Trophoblast cell (in vitro differentiated cells and primary cell): ENCODE measurements at regions not wholly inside any gene's neighbourhood (a gene's known extent, or its start where the extent isn't known, plus 50 kb on each side); places are given as distances from the start of the nearest gene placed in this dataset.
A peak's percentile ranks its signal among the peaks of the same experiment; 100 is the strongest.

Source experiments
- DNase-seq, 2 donors: peaks; one replicate each; pipeline ENCODE4 v3.0.0-alpha.2; 2016
- H2AFZ ChIP-seq: 2 replicates; pipeline ENCODE4 v1.6.1; 2013; ENCODE audit warnings: low read length, moderate library complexity, mild to moderate bottlenecking; ENCODE audit not compliant: insufficient read depth, poor library complexity
- H2AK5ac ChIP-seq: 2 replicates; pipeline ENCODE4 v1.6.1; 2013; ENCODE audit warnings: mild to moderate bottlenecking, low read length
- H2BK120ac ChIP-seq: 2 replicates; pipeline ENCODE4 v1.6.1; 2013; ENCODE audit warnings: low read length, mild to moderate bottlenecking, moderate library complexity; ENCODE audit not compliant: insufficient read depth, poor library complexity
- H2BK12ac ChIP-seq: 2 replicates; pipeline ENCODE4 v1.6.1; 2013; ENCODE audit warnings: mild to moderate bottlenecking, low read length, moderate library complexity
- H2BK5ac ChIP-seq: 2 replicates; pipeline ENCODE4 v1.6.1; 2013; ENCODE audit warnings: low read length, low read depth, moderate library complexity, mild to moderate bottlenecking; ENCODE audit not compliant: poor library complexity
- H3K14ac ChIP-seq: 2 replicates; pipeline ENCODE4 v1.6.1; 2013; ENCODE audit warnings: mild to moderate bottlenecking, low read length
- H3K18ac ChIP-seq: 2 replicates; pipeline ENCODE4 v1.6.1; 2013; ENCODE audit warnings: mild to moderate bottlenecking, low read length
- H3K23ac ChIP-seq: 2 replicates; pipeline ENCODE4 v1.6.1; 2013; ENCODE audit warnings: low read length
- H3K27ac ChIP-seq: 2 replicates; pipeline ENCODE4 v1.5.1; 2013; ENCODE audit warnings: low read depth, mild to moderate bottlenecking, inconsistent platforms, low read length, moderate library complexity
- H3K27me3 ChIP-seq: 2 replicates; pipeline ENCODE4 v1.6.1; 2013; ENCODE audit warnings: inconsistent platforms, mild to moderate bottlenecking, low read length, moderate library complexity; ENCODE audit not compliant: insufficient read depth
- H3K36me3 ChIP-seq, 2 experiments: 1 replicate in 1 of 2; 2 replicates in 1 of 2; pipeline ENCODE4 v1.6.1; 2013; ENCODE audit warnings: low read length in 2 of 2, mild to moderate bottlenecking in 2 of 2, moderate library complexity in 1 of 2; ENCODE audit not compliant: insufficient read depth in 2 of 2, control insufficient read depth in 1 of 2
- H3K4ac ChIP-seq: 2 replicates; pipeline ENCODE4 v1.6.1; 2013; ENCODE audit warnings: low read depth, mild to moderate bottlenecking, low read length, moderate library complexity
- H3K4me1 ChIP-seq, 2 experiments: 1 replicate in 1 of 2; 2 replicates in 1 of 2; pipeline ENCODE4 v1.6.1; 2013; ENCODE audit warnings: low read length in 2 of 2, mild to moderate bottlenecking in 2 of 2, moderate library complexity in 1 of 2; ENCODE audit not compliant: insufficient read depth in 2 of 2, control insufficient read depth in 1 of 2
- H3K4me2 ChIP-seq: 2 replicates; pipeline ENCODE4 v1.6.1; 2013; ENCODE audit warnings: inconsistent platforms, mild to moderate bottlenecking, low read length, moderate library complexity
- H3K4me3 ChIP-seq: 2 replicates; pipeline ENCODE4 v1.5.1; 2013; ENCODE audit warnings: mild to moderate bottlenecking, low read depth, low read length, inconsistent platforms
- H3K79me1 ChIP-seq: one replicate; pipeline ENCODE4 v1.6.1; 2013; ENCODE audit warnings: low read length
- H3K79me2 ChIP-seq: 2 replicates; pipeline ENCODE4 v1.6.1; 2013; ENCODE audit warnings: low read length, mild to moderate bottlenecking; ENCODE audit not compliant: control insufficient read depth, insufficient read depth, poor library complexity
- H3K9ac ChIP-seq: 2 replicates; pipeline ENCODE4 v1.6.1; 2013; ENCODE audit warnings: mild to moderate bottlenecking, low read length
- H3K9me3 ChIP-seq: 2 replicates; pipeline ENCODE4 v1.6.1; 2013; ENCODE audit warnings: low read depth, mild to moderate bottlenecking, control low read depth, inconsistent platforms, low read length; ENCODE audit not compliant: insufficient read depth
- H4K12ac ChIP-seq: 2 replicates; pipeline ENCODE4 v1.6.1; 2013; ENCODE audit warnings: low read depth, mild to moderate bottlenecking, low read length, moderate library complexity
- H4K8ac ChIP-seq: 2 replicates; pipeline ENCODE4 v1.6.1; 2013; ENCODE audit warnings: low read depth, mild to moderate bottlenecking, low read length, moderate library complexity
- H4K91ac ChIP-seq: one replicate; pipeline ENCODE4 v1.6.1; 2013; ENCODE audit warnings: low read depth, mild to moderate bottlenecking, low read length, moderate library complexity
- WGBS: extraction: QIAGEN DNeasy Blood & Tissue Kit; methylation state at CpG from one replicate; pipeline ENCODE4 v1.1.7; 2013; ENCODE audit warnings: missing lambda C conversion rate; ENCODE audit not compliant: insufficient read length, insufficient coverage; ENCODE audit errors: extremely low coverage; 5-methylcytosine and 5-hydroxymethylcytosine counted together

GRCh38 chr3:162555761-162556160 is 1059.2 kb downstream of the OTOL1 start:
- DNase-seq = no peak
- no peaks in the 10 kb centered on the region for H3K27me3 ChIP-seq
- no peak overlapping the region for H2BK120ac ChIP-seq
- no peak overlapping the region for H3K4ac ChIP-seq
- no peak overlapping the region for H3K23ac ChIP-seq
- no peak overlapping the region for H3K4me2 ChIP-seq
- no peak overlapping the region for H4K91ac ChIP-seq
- no CpG with 5 or more reads among the region's 3 CpGs for WGBS
- no peak overlapping the region for H2BK12ac ChIP-seq
- no peak overlapping the region for H3K9ac ChIP-seq
- H3K79me2 ChIP-seq = no peaks in the 10 kb centered on the region
- H2AK5ac ChIP-seq = no peak overlapping the region
- no peak overlapping the region for H3K27ac ChIP-seq
- H3K14ac ChIP-seq = no peak overlapping the region
- H3K4me3 ChIP-seq = no peak overlapping the region
- H4K12ac ChIP-seq = no peak overlapping the region
- H2BK5ac ChIP-seq = no peak overlapping the region
- no peak overlapping the region for H2AFZ ChIP-seq
- no peak overlapping the region for H3K18ac ChIP-seq
- no peaks in the 10 kb centered on the region for H3K79me1 ChIP-seq
- no peak overlapping the region for H4K8ac ChIP-seq
- no peaks in the 10 kb centered on the region for H3K4me1 ChIP-seq
- H3K9me3 ChIP-seq = no peaks in the 10 kb centered on the region
- H3K36me3 ChIP-seq = no peaks in the 10 kb centered on the region

DNA sequence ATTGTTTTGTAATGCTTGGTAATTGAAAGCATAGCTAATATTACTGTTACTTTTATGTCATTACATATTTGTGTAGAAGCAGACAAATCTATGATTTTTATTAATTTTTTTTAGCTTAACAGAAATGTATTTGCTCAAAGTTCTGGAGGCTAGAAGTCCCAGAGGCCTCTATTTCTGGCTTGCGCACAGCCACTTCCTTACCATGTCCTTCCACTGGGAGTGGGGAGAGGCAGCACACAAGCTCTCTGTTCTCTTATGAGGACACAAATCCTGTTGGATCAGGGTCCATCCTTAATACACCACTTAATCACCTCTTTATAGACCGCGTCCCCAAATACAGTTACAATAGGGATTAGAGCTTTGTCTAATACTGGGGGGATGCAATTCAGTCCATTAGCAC is 1061.4 kb downstream of the OTOL1 start:
- Histone ChIP-seq H3K18ac (no peak overlapping the region), H3K9me3 (no peaks in the 10 kb centered on the region), H3K36me3 (no peaks in the 10 kb centered on the region), H2AFZ (no peak overlapping the region), H3K4me1 (no peaks in the 10 kb centered on the region), H3K27ac (no peak overlapping the region), H3K4me3 (no peak overlapping the region), H3K23ac (no peak overlapping the region), H4K8ac (no peak overlapping the region), H4K12ac (no peak overlapping the region), H3K4ac (no peak overlapping the region), H3K27me3 (no peaks in the 10 kb centered on the region), H2AK5ac (no peak overlapping the region), H3K79me1 (no peaks in the 10 kb centered on the region), H4K91ac (no peak overlapping the region), H3K14ac (no peak overlapping the region), H3K79me2 (no peaks in the 10 kb centered on the region), H2BK120ac (no peak overlapping the region), H3K4me2 (no peak overlapping the region), H3K9ac (peak overlapping the region; percentile 61), H2BK12ac (no peak overlapping the region), H2BK5ac (no peak overlapping the region)
- WGBS = no CpG with 5 or more reads among the region's 3 CpGs
- DNase-seq = no peak

- H4K91ac ChIP-seq = no peak overlapping the region
- no peak overlapping the region for H3K14ac ChIP-seq
- no peak overlapping the region for H2BK5ac ChIP-seq
- H3K9me3 ChIP-seq = no peaks in the 10 kb centered on the region
- H4K8ac ChIP-seq = no peak overlapping the region
- H3K23ac ChIP-seq = no peak overlapping the region
- no peak overlapping the region for H2AK5ac ChIP-seq
- no peaks in the 10 kb centered on the region for H3K79me2 ChIP-seq
- H2AFZ ChIP-seq = no peak overlapping the region
- no peak overlapping the region for H2BK120ac ChIP-seq
- H3K79me1 ChIP-seq = no peaks in the 10 kb centered on the region
- no peak overlapping the region for H3K4me2 ChIP-seq
- no peak overlapping the region for H3K27ac ChIP-seq
- whole genome bisulfite sequencing = no CpG with 5 or more reads among the region's 2 CpGs
- no peak overlapping the region for H3K9ac ChIP-seq
- H3K4me1 ChIP-seq = no peaks in the 10 kb centered on the region
- no peak overlapping the region for H2BK12ac ChIP-seq
- H3K18ac ChIP-seq = no peak overlapping the region
- no peak overlapping the region for H3K4me3 ChIP-seq
- DNase-seq = no peak
- H3K4ac ChIP-seq = no peak overlapping the region
- H3K27me3 ChIP-seq = no peaks in the 10 kb centered on the region
- H4K12ac ChIP-seq = no peak overlapping the region
- no peaks in the 10 kb centered on the region for H3K36me3 ChIP-seq
Observed at GRCh38 chr3:162568706-162569105, 1072.1 kb downstream of the OTOL1 start.

- no peak overlapping the region for H3K27ac ChIP-seq
- H3K4me3 ChIP-seq = no peak overlapping the region
- H4K12ac ChIP-seq = no peak overlapping the region
- H3K18ac ChIP-seq = no peak overlapping the region
- no peak overlapping the region for H2BK12ac ChIP-seq
- no peak overlapping the region for H3K4ac ChIP-seq
- H3K9me3 ChIP-seq = no peaks in the 10 kb centered on the region
- H2BK5ac ChIP-seq = no peak overlapping the region
- H3K79me1 ChIP-seq = no peaks in the 10 kb centered on the region
- no peak overlapping the region for H3K9ac ChIP-seq
- H3K79me2 ChIP-seq = no peaks in the 10 kb centered on the region
- no peaks in the 10 kb centered on the region for H3K36me3 ChIP-seq
- H4K91ac ChIP-seq = no peak overlapping the region
- no peak overlapping the region for H2AK5ac ChIP-seq
- H2AFZ ChIP-seq = no peak overlapping the region
- H3K4me1 ChIP-seq = no peaks in the 10 kb centered on the region
- no CpG with 5 or more reads among the region's 3 CpGs for WGBS
- H2BK120ac ChIP-seq = no peak overlapping the region
- H3K4me2 ChIP-seq = no peak overlapping the region
- no peak overlapping the region for H3K14ac ChIP-seq
- no peak overlapping the region for H3K23ac ChIP-seq
- DNase-seq = no peak
- no peaks in the 10 kb centered on the region for H3K27me3 ChIP-seq
- H4K8ac ChIP-seq = no peak overlapping the region
Observed at GRCh38 chr3:162569314-162569713, 1072.7 kb downstream of the OTOL1 start.

DNA sequence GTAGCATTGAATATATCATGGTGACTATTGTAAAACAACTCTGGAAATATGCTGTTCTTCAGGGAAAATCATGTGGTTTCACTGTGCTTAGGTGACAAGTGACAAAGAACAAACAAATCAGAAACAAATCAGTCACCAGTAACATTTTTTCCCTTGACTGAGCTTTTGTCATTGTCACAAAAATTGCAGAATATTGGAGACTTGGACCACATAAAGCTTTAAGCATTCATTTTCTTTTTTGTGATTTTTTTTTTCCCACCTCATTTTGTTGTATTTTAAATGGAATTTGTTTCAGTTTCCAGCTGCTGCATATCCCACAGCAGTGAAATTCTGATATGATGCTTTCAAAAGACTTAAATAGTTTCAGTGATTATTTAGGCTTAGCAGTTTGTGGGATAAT is 1088.4 kb downstream of the OTOL1 start:
- DNase-seq = no peak
- H3K4me2 ChIP-seq = no peak overlapping the region
- H3K27ac ChIP-seq = no peak overlapping the region
- H3K36me3 ChIP-seq = no peaks in the 10 kb centered on the region
- H3K79me2 ChIP-seq = no peaks in the 10 kb centered on the region
- no peak overlapping the region for H2AK5ac ChIP-seq
- no peaks in the 10 kb centered on the region for H3K27me3 ChIP-seq
- no peak overlapping the region for H4K91ac ChIP-seq
- H3K14ac ChIP-seq = no peak overlapping the region
- no peak overlapping the region for H2BK5ac ChIP-seq
- no peak overlapping the region for H2BK120ac ChIP-seq
- H4K8ac ChIP-seq = no peak overlapping the region
- no peak overlapping the region for H3K4ac ChIP-seq
- H2BK12ac ChIP-seq = no peak overlapping the region
- H3K23ac ChIP-seq = no peak overlapping the region
- H2AFZ ChIP-seq = no peak overlapping the region
- H3K9ac ChIP-seq = no peak overlapping the region
- H3K4me3 ChIP-seq = no peak overlapping the region
- H3K79me1 ChIP-seq = no peaks in the 10 kb centered on the region
- no peak overlapping the region for H3K18ac ChIP-seq
- no peak overlapping the region for H4K12ac ChIP-seq
- no peaks in the 10 kb centered on the region for H3K4me1 ChIP-seq
- no peaks in the 10 kb centered on the region for H3K9me3 ChIP-seq
